ENCODE measurements at regions not wholly inside any gene's neighbourhood (a gene's known extent, or its start where the extent isn't known, plus 50 kb on each side); places are given as distances from the start of the nearest gene placed in this dataset.
A peak's percentile ranks its signal among the peaks of the same experiment; 100 is the strongest.
"Not testable (repeated sequence)": the region's sequence is repeated elsewhere in the genome, so short reads cannot be mapped to it uniquely, and the experiment has no call there.

GRCh38 chr6:76275746-76276145 is 203.3 kb upstream of the IMPG1 start:
- in situ Hi-C loops (cut with HindIII; ENCODE audit: low pct_unique_long_range_greater_than_20kb, low sequenced_read_pairs): no loop called here
- DNase-seq (ENCODE audit: low read depth): no peak

GRCh38 chr6:76264468-76264867 is 192.0 kb upstream of the IMPG1 start:
- no peak for DNase-seq (ENCODE audit: low read depth)
- in situ Hi-C loops (cut with HindIII; ENCODE audit: low pct_unique_long_range_greater_than_20kb, low sequenced_read_pairs): no loop called here

- in situ Hi-C loops (cut with HindIII; ENCODE audit: low pct_unique_long_range_greater_than_20kb, low sequenced_read_pairs): no loop called here
These were observed 189.8 kb upstream of the IMPG1 start for GRCh38 chr6:76262240-76262639.

GRCh38 chr6:76250666-76251065 is 178.2 kb upstream of the IMPG1 start:
- in situ Hi-C loops (cut with HindIII; ENCODE audit: low pct_unique_long_range_greater_than_20kb, low sequenced_read_pairs): no loop called here
- DNase-seq (ENCODE audit: low read depth): no peak

More at GRCh38 chr6:76262240-76262639, 189.8 kb upstream of the IMPG1 start:
- no peak for DNase-seq (ENCODE audit: low read depth)

GRCh38 chr6:76247527-76247926 is 175.1 kb upstream of the IMPG1 start:
- no peak for DNase-seq (ENCODE audit: low read depth)
- in situ Hi-C loops (cut with HindIII; ENCODE audit: low pct_unique_long_range_greater_than_20kb, low sequenced_read_pairs): no loop called here

GRCh38 chr6:76240092-76240491 is 167.6 kb upstream of the IMPG1 start:
- in situ Hi-C loops (cut with HindIII; ENCODE audit: low pct_unique_long_range_greater_than_20kb, low sequenced_read_pairs): no loop called here
- DNase-seq (ENCODE audit: low read depth): no peak

GRCh38 chr6:76230711-76231110 is 158.2 kb upstream of the IMPG1 start:
- in situ Hi-C loops (cut with HindIII; ENCODE audit: low pct_unique_long_range_greater_than_20kb, low sequenced_read_pairs): no loop called here
- no peak for DNase-seq (ENCODE audit: low read depth)

GRCh38 chr6:76222189-76222588 is 149.7 kb upstream of the IMPG1 start:
- in situ Hi-C loops (cut with HindIII; ENCODE audit: low pct_unique_long_range_greater_than_20kb, low sequenced_read_pairs): no loop called here
- no peak for DNase-seq (ENCODE audit: low read depth)

- no peak for DNase-seq (ENCODE audit: low read depth)
- in situ Hi-C loops (cut with HindIII; ENCODE audit: low pct_unique_long_range_greater_than_20kb, low sequenced_read_pairs): no loop called here
These were observed 149.1 kb upstream of the IMPG1 start for GRCh38 chr6:76221525-76221924.

GRCh38 chr6:76220805-76221204 is 148.3 kb upstream of the IMPG1 start:
- no peak for DNase-seq (ENCODE audit: low read depth)
- in situ Hi-C loops (cut with HindIII; ENCODE audit: low pct_unique_long_range_greater_than_20kb, low sequenced_read_pairs): no loop called here

- no peak for DNase-seq (ENCODE audit: low read depth)
- in situ Hi-C loops (cut with HindIII; ENCODE audit: low pct_unique_long_range_greater_than_20kb, low sequenced_read_pairs): no loop called here
These were observed 145.1 kb upstream of the IMPG1 start for GRCh38 chr6:76217606-76218005.

GRCh38 chr6:76214546-76214945 is 142.1 kb upstream of the IMPG1 start:
- no peak for DNase-seq (ENCODE audit: low read depth)
- in situ Hi-C loops (cut with HindIII; ENCODE audit: low pct_unique_long_range_greater_than_20kb, low sequenced_read_pairs): no loop called here

- DNase-seq (ENCODE audit: low read depth): no peak
- in situ Hi-C loops (cut with HindIII; ENCODE audit: low pct_unique_long_range_greater_than_20kb, low sequenced_read_pairs): no loop called here
These were observed 102.3 kb upstream of the IMPG1 start for GRCh38 chr6:76174722-76175121.

GRCh38 chr6:76166874-76167273 is 94.4 kb upstream of the IMPG1 start:
- no peak for DNase-seq (ENCODE audit: low read depth)
- in situ Hi-C loops (cut with HindIII; ENCODE audit: low pct_unique_long_range_greater_than_20kb, low sequenced_read_pairs): no loop called here

GRCh38 chr6:76166297-76166696 is 93.8 kb upstream of the IMPG1 start:
- no peak for DNase-seq (ENCODE audit: low read depth)
- in situ Hi-C loops (cut with HindIII; ENCODE audit: low pct_unique_long_range_greater_than_20kb, low sequenced_read_pairs): no loop called here

GRCh38 chr6:76165471-76166221 is 93.2 kb upstream of the IMPG1 start:
- in situ Hi-C loops (cut with HindIII; ENCODE audit: low pct_unique_long_range_greater_than_20kb, low sequenced_read_pairs): no loop called here
- no peak for DNase-seq (ENCODE audit: low read depth)

- DNase-seq (ENCODE audit: low read depth): no peak
- in situ Hi-C loops (cut with HindIII; ENCODE audit: low pct_unique_long_range_greater_than_20kb, low sequenced_read_pairs): no loop called here
These were observed 90.3 kb upstream of the IMPG1 start for GRCh38 chr6:76162811-76163210.

GRCh38 chr6:76157800-76158199 is 85.3 kb upstream of the IMPG1 start:
- DNase-seq (ENCODE audit: low read depth): peak; percentile 1
- in situ Hi-C loops (cut with HindIII; ENCODE audit: low pct_unique_long_range_greater_than_20kb, low sequenced_read_pairs): not testable (repeated sequence)

GRCh38 chr6:76135481-76135880 is 63.0 kb upstream of the IMPG1 start:
- DNase-seq (ENCODE audit: low read depth): no peak
- in situ Hi-C loops (cut with HindIII; ENCODE audit: low pct_unique_long_range_greater_than_20kb, low sequenced_read_pairs): no loop called here

GRCh38 chr6:76134651-76135050 is 62.2 kb upstream of the IMPG1 start:
- in situ Hi-C loops (cut with HindIII; ENCODE audit: low pct_unique_long_range_greater_than_20kb, low sequenced_read_pairs): no loop called here
- DNase-seq (ENCODE audit: low read depth): no peak

Measured in Caki2 (cell line).